ENCODE measurements at regions not wholly inside any gene's neighbourhood (a gene's known extent, or its start where the extent isn't known, plus 50 kb on each side); places are given as distances from the start of the nearest gene placed in this dataset.
"Not testable (repeated sequence)": the region's sequence is repeated elsewhere in the genome, so short reads cannot be mapped to it uniquely, and the experiment has no call there.

- no peaks in the 10 kb centered on the region for H3K36me3 ChIP-seq
- peaks cover 4% of the 10 kb centered on the region for H3K9me3 ChIP-seq (replicated peaks)
- H3K27ac ChIP-seq (replicated peaks) = no peak overlapping the region
- no peak for DNase-seq
- TF ChIP-seq CTCF (IDR thresholded peaks at IDR 0.05; ENCODE audit: borderline replicate concordance) = no peak
- intact Hi-C loops (cut with micrococcal nuclease) = no loop called here
- no peaks in the 10 kb centered on the region for H3K27me3 ChIP-seq (ENCODE audit: low read depth)
- no peak overlapping the region for H3K4me3 ChIP-seq
- peaks cover 5% of the 10 kb centered on the region for H3K4me1 ChIP-seq
Observed at GRCh38 chr12:105440037-105440664, 109.7 kb downstream of the C12orf75 start.

- no peak for TF ChIP-seq CTCF (IDR thresholded peaks at IDR 0.05; ENCODE audit: borderline replicate concordance)
- intact Hi-C loops (cut with micrococcal nuclease) = no loop called here
- Histone ChIP-seq H3K36me3 (no peaks in the 10 kb centered on the region), H3K27me3 (ENCODE audit: low read depth) (no peaks in the 10 kb centered on the region), H3K9me3 (replicated peaks) (peaks cover 4% of the 10 kb centered on the region), H3K4me3 (no peak overlapping the region), H3K27ac (replicated peaks) (no peak overlapping the region), H3K4me1 (peaks cover 18% of the 10 kb centered on the region)
- no peak for DNase-seq
Observed at GRCh38 chr12:105443802-105444652, 113.5 kb downstream of the C12orf75 start.

- H3K27me3 ChIP-seq (ENCODE audit: low read depth) = no peaks in the 10 kb centered on the region
- intact Hi-C loops (cut with micrococcal nuclease) = no loop called here
- H3K4me3 ChIP-seq = no peak overlapping the region
- TF ChIP-seq CTCF (IDR thresholded peaks at IDR 0.05; ENCODE audit: borderline replicate concordance) = no peak
- peaks cover 4% of the 10 kb centered on the region for H3K9me3 ChIP-seq (replicated peaks)
- H3K36me3 ChIP-seq = no peaks in the 10 kb centered on the region
- H3K27ac ChIP-seq (replicated peaks) = no peak overlapping the region
- no peak for DNase-seq
- peaks cover 18% of the 10 kb centered on the region for H3K4me1 ChIP-seq
Observed at GRCh38 chr12:105444653-105445102, 114.2 kb downstream of the C12orf75 start.

GRCh38 chr12:105445249-105445648 is 114.8 kb downstream of the C12orf75 start:
- H3K9me3 ChIP-seq (replicated peaks) = peaks cover under 1% of the 10 kb centered on the region
- H3K4me1 ChIP-seq = peaks cover 18% of the 10 kb centered on the region
- H3K27me3 ChIP-seq (ENCODE audit: low read depth) = no peaks in the 10 kb centered on the region
- no peak overlapping the region for H3K4me3 ChIP-seq
- no peaks in the 10 kb centered on the region for H3K36me3 ChIP-seq
- no peak for DNase-seq
- peak overlapping the region; percentile 51 for H3K27ac ChIP-seq (replicated peaks)
- TF ChIP-seq CTCF (IDR thresholded peaks at IDR 0.05; ENCODE audit: borderline replicate concordance) = no peak
- intact Hi-C loops (cut with micrococcal nuclease) = no loop called here

GRCh38 chr12:105445649-105446048 is 115.2 kb downstream of the C12orf75 start:
- TF ChIP-seq CTCF (IDR thresholded peaks at IDR 0.05; ENCODE audit: borderline replicate concordance) = no peak
- H3K27ac ChIP-seq (replicated peaks) = peak overlapping the region; percentile 67
- no peaks in the 10 kb centered on the region for H3K27me3 ChIP-seq (ENCODE audit: low read depth)
- no peak overlapping the region for H3K4me3 ChIP-seq
- intact Hi-C loops (cut with micrococcal nuclease) = no loop called here
- H3K36me3 ChIP-seq = no peaks in the 10 kb centered on the region
- no peaks in the 10 kb centered on the region for H3K9me3 ChIP-seq (replicated peaks)
- H3K4me1 ChIP-seq = peaks cover 18% of the 10 kb centered on the region
- DNase-seq = no peak

- intact Hi-C loops (cut with micrococcal nuclease); H3K9me3 ChIP-seq (replicated peaks); H3K36me3 ChIP-seq; DNase-seq; H3K27me3 ChIP-seq (ENCODE audit: low read depth); H3K4me3 ChIP-seq: not testable (repeated sequence)
- peaks cover 18% of the 10 kb centered on the region for H3K4me1 ChIP-seq
- peak overlapping the region; percentile 67 for H3K27ac ChIP-seq (replicated peaks)
Observed at GRCh38 chr12:105446460-105446859, 116.0 kb downstream of the C12orf75 start.
